CD14-positive monocyte (primary cell): ENCODE measurements at regions not wholly inside any gene's neighbourhood (a gene's known extent, or its start where the extent isn't known, plus 50 kb on each side); places are given as distances from the start of the nearest gene placed in this dataset.

Source experiments
- DNase-seq, 3 donors: peaks; one replicate each; pipeline ENCODE4 v3.0.0-alpha.2; 2011 to 2022
- H2AFZ ChIP-seq: 2 replicates; pipeline ENCODE4 v1.6.0; 2012; ENCODE audit warnings: mild to moderate bottlenecking, low read depth, low read length, inconsistent platforms; ENCODE audit not compliant: insufficient read depth, poor library complexity, severe bottlenecking
- H3K27ac ChIP-seq, 2 donors: 1 replicate in 1 of 2; 2 replicates in 1 of 2; pipeline ENCODE4 v1.5.1; 2012 to 2013; ENCODE audit warnings: low read length in 2 of 2, control low read depth in 1 of 2, inconsistent platforms in 1 of 2, low read depth in 1 of 2, mild to moderate bottlenecking in 1 of 2
- H3K27me3 ChIP-seq, 2 donors: one replicate each; pipeline versions ENCODE4 v1.6.0 to v1.6.1; 2011 to 2013; ENCODE audit warnings: low read length in 2 of 2; ENCODE audit not compliant: control insufficient read depth in 2 of 2, insufficient read depth in 2 of 2
- H3K36me3 ChIP-seq, 2 donors: replicated peaks in 1 of 2; 1 replicate in 1 of 2; 2 replicates in 1 of 2; pipeline versions ENCODE4 v1.5.1 to v1.6.1; 2012 to 2013; ENCODE audit warnings: low read length in 2 of 2, control low read depth in 1 of 2, inconsistent platforms in 1 of 2, mild to moderate bottlenecking in 1 of 2; ENCODE audit not compliant: insufficient read depth in 2 of 2, control insufficient read depth in 1 of 2
- H3K4me1 ChIP-seq, 2 donors: 1 replicate in 1 of 2; 2 replicates in 1 of 2; pipeline versions ENCODE4 v1.5.1 to v1.6.1; 2012 to 2013; ENCODE audit warnings: low read length in 2 of 2, control low read depth in 1 of 2, inconsistent platforms in 1 of 2, mild to moderate bottlenecking in 1 of 2, moderate library complexity in 1 of 2; ENCODE audit not compliant: insufficient read depth in 2 of 2, control insufficient read depth in 1 of 2
- H3K4me2 ChIP-seq: replicated peaks from 2 replicates; pipeline ENCODE3; 2012; ENCODE audit warnings: low read length, moderate library complexity, mild to moderate bottlenecking; ENCODE audit not compliant: poor library complexity, severe bottlenecking; ENCODE audit errors: extremely low read depth
- H3K4me3 ChIP-seq, 3 experiments: fragments of 200-600 bp in 1 of 3; sonication (generic) in 1 of 3; replicated peaks in 1 of 3; 1 replicate in 2 of 3; 2 replicates in 1 of 3; pipeline ENCODE4 v1.5.1; 2011 to 2013; ENCODE audit warnings: low read length in 3 of 3, mild to moderate bottlenecking in 3 of 3, control low read depth in 2 of 3, low read depth in 2 of 3, inconsistent platforms in 1 of 3, moderate library complexity in 1 of 3
- H3K79me2 ChIP-seq: 2 replicates; pipeline ENCODE4 v1.6.0; 2012; ENCODE audit warnings: mild to moderate bottlenecking, control low read depth, inconsistent platforms, low read length, moderate library complexity; ENCODE audit not compliant: insufficient read depth
- H3K9ac ChIP-seq: 2 replicates; pipeline ENCODE4 v1.6.0; 2017; ENCODE audit warnings: low read length, mild to moderate bottlenecking; ENCODE audit not compliant: insufficient read depth, poor library complexity, severe bottlenecking
- H3K9me3 ChIP-seq, 2 donors: replicated peaks in 1 of 2; 1 replicate in 1 of 2; 2 replicates in 1 of 2; pipeline versions ENCODE4 v1.5.1 to v1.6.1; 2012 to 2013; ENCODE audit warnings: low read length in 2 of 2, control low read depth in 1 of 2; ENCODE audit not compliant: control insufficient read depth in 1 of 2, insufficient read depth in 1 of 2
- H4K20me1 ChIP-seq: 2 replicates; pipeline ENCODE4 v1.6.0; 2012; ENCODE audit warnings: mild to moderate bottlenecking, low read length, control low read depth, moderate library complexity; ENCODE audit not compliant: insufficient read depth
- H3K27ac Mint-ChIP-seq, 7 donors: one replicate each; pipeline ENCODE4 v1.8.0; 2020; ENCODE audit warnings: mild to moderate bottlenecking in 7 of 7, mixed read lengths in 7 of 7, moderate library complexity in 6 of 7, inconsistent platforms in 2 of 7
- H3K27me3 Mint-ChIP-seq, 3 donors: one replicate each; pipeline ENCODE4 v1.8.0; 2021 to 2022; ENCODE audit warnings: low read depth in 3 of 3, mild to moderate bottlenecking in 3 of 3, mixed read lengths in 3 of 3, moderate library complexity in 3 of 3, inconsistent platforms in 1 of 3
- H3K36me3 Mint-ChIP-seq, 2 donors: one replicate each; pipeline ENCODE4 v1.8.0; 2020; ENCODE audit warnings: mixed read lengths in 2 of 2, inconsistent platforms in 1 of 2, mild to moderate bottlenecking in 1 of 2
- H3K4me1 Mint-ChIP-seq: one replicate; pipeline ENCODE4 v1.8.0; 2020; ENCODE audit warnings: mild to moderate bottlenecking, mixed read lengths
- H3K4me3 Mint-ChIP-seq, 2 donors: one replicate each; pipeline ENCODE4 v1.8.0; 2020; ENCODE audit warnings: mild to moderate bottlenecking in 2 of 2, mixed read lengths in 2 of 2, moderate library complexity in 1 of 2
- H3K9me3 Mint-ChIP-seq, 7 donors: one replicate each; pipeline ENCODE4 v1.8.0; 2020 to 2022; ENCODE audit warnings: mixed read lengths in 7 of 7, mild to moderate bottlenecking in 6 of 7, moderate library complexity in 6 of 7, inconsistent platforms in 2 of 7
- WGBS: methylation state at CpG from one replicate; pipeline ENCODE4 v1.1.5; 2013; ENCODE audit warnings: missing lambda C conversion rate; ENCODE audit not compliant: insufficient coverage; 5-methylcytosine and 5-hydroxymethylcytosine counted together
- intact Hi-C, 2 donors: fragments of 100-400 bp; cut with micrococcal nuclease; formaldehyde crosslinking; loops; one replicate each; pipeline versions ENCODE4 v1.15.0 to v1.15.1; 2023
- TF ChIP-seq, protein P1 (sequence below): fragments of 200-600 bp; IDR thresholded peaks from one replicate; pipeline ENCODE4 v1.8.0; 2022; ENCODE audit warnings: antibody characterized with exemption, mild to moderate bottlenecking

DNA sequence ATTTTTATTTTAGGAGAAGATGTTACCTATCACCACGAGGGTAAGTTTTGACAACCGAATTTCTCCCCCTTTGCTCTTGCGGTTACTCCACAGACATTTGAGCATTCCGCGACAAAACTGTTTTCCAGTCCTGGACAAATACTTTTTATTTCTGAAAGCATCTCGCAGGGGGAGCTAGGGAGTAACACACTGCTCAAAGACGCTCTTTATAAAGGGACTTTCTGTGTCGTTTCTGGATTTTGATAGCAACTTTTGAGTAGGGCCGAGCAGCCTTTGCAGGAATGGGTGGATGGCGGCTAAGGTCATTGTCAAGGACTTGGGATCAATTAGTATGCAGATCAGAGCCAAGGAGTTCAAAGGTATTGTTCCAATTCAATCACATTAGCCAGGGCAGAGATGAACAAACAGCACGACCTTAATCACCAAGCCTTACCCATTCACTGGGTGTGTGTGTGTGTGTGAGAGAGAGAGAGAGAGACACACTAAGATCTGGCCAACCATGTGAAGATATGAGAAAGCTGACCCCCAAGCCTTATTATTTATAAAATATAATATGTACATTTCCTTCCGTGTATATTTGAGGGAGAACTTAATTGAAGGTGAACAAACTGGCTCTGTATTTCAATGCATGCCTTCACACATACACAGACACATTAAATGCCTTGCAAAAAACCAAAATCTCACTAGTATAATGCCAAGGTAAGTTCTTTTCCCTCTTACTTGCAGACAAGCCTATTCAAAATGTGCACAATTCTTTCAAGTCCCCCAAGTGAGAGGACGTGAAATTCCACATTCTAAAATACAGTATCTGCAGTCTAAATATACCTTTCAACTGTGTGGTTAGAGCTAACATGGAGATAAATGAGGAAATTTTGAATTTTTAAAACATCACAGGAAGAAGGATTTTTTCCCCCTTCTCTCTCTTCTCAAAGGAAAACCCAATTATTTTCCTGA lies 613.8 kb downstream of the VRK1 start:
- no peak overlapping the region for H3K27ac ChIP-seq
- no peaks in the 10 kb centered on the region for H3K79me2 ChIP-seq
- H3K4me2 ChIP-seq, result no peak overlapping the region
- intact Hi-C loops, result no loop called here
- TF ChIP-seq, protein P1, sequence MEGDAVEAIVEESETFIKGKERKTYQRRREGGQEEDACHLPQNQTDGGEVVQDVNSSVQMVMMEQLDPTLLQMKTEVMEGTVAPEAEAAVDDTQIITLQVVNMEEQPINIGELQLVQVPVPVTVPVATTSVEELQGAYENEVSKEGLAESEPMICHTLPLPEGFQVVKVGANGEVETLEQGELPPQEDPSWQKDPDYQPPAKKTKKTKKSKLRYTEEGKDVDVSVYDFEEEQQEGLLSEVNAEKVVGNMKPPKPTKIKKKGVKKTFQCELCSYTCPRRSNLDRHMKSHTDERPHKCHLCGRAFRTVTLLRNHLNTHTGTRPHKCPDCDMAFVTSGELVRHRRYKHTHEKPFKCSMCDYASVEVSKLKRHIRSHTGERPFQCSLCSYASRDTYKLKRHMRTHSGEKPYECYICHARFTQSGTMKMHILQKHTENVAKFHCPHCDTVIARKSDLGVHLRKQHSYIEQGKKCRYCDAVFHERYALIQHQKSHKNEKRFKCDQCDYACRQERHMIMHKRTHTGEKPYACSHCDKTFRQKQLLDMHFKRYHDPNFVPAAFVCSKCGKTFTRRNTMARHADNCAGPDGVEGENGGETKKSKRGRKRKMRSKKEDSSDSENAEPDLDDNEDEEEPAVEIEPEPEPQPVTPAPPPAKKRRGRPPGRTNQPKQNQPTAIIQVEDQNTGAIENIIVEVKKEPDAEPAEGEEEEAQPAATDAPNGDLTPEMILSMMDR, result no peak
- H3K27me3 ChIP-seq, result peaks cover 42 to 58% of the 10 kb centered on the region in 2 donors
- peaks cover 0 to 2% (median 0%) of the 10 kb centered on the region in 7 donors for H3K9me3 Mint-ChIP-seq
- H4K20me1 ChIP-seq, result no peaks in the 10 kb centered on the region
- H3K36me3 ChIP-seq, result no peaks in the 10 kb centered on the region
- no peaks in the 10 kb centered on the region for H3K36me3 Mint-ChIP-seq
- H3K9me3 ChIP-seq, result peaks cover 0 to 16% of the 10 kb centered on the region in 2 donors
- no peak overlapping the region for H2AFZ ChIP-seq
- no peak overlapping the region for H3K9ac ChIP-seq
- peaks cover 6 to 20% (median 8%) of the 10 kb centered on the region in 3 donors for H3K27me3 Mint-ChIP-seq
- WGBS, result 31% methylated on average over 10 of the region's 13 CpGs
- no peak for DNase-seq
- H3K4me3 ChIP-seq, result no peak overlapping the region
- H3K4me3 Mint-ChIP-seq, result no peak overlapping the region
- no peaks in the 10 kb centered on the region for H3K4me1 ChIP-seq
- H3K4me1 Mint-ChIP-seq, result no peaks in the 10 kb centered on the region
- no peak overlapping the region for H3K27ac Mint-ChIP-seq

DNA sequence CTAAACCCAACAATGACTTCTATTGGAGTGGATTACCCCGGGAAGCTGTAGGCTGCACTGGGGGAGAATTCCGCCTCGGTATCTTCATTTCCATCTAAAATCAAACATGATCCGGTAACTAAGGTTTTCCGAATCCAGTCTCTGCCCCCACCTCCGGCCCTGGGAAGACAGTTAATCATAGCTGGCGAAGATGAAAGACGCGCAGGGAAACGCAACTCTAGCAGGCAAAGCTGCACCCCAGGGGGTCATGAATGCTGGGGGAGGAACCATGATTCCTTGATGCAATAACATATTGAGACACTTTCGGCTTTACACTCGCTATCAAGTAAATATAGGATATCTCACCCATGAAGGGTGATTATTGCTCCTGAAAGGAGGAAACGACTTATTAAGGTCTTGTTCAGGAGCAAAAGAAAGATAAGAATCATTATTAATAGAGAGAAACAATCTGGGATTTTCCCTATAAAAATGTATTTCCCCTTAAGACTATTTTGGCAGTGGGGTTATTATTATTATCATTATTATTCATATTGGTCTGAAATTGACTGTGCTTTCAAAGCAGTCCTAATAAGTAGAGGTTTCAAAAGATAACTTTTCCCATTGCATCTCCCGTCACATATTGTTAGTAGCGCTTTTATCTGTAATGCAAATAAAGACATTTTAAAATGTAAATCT lies 614.9 kb downstream of the VRK1 start:
- H3K4me1 ChIP-seq, result no peaks in the 10 kb centered on the region
- H3K9ac ChIP-seq, result no peak overlapping the region
- no peak overlapping the region for H2AFZ ChIP-seq
- no peak for DNase-seq
- H3K27ac ChIP-seq, result no peak overlapping the region
- no peak overlapping the region for H3K4me3 ChIP-seq
- peaks cover 0 to 2% (median 0%) of the 10 kb centered on the region in 7 donors for H3K9me3 Mint-ChIP-seq
- no peak overlapping the region for H3K27ac Mint-ChIP-seq
- H3K27me3 Mint-ChIP-seq, result peaks cover 6 to 20% (median 8%) of the 10 kb centered on the region in 3 donors
- H4K20me1 ChIP-seq, result no peaks in the 10 kb centered on the region
- no peak overlapping the region for H3K4me3 Mint-ChIP-seq
- peaks cover 0 to 16% of the 10 kb centered on the region in 2 donors for H3K9me3 ChIP-seq
- H3K4me1 Mint-ChIP-seq, result no peaks in the 10 kb centered on the region
- H3K36me3 ChIP-seq, result no peaks in the 10 kb centered on the region
- no peak overlapping the region for H3K4me2 ChIP-seq
- intact Hi-C loops, result no loop called here
- peaks cover 42 to 58% of the 10 kb centered on the region in 2 donors for H3K27me3 ChIP-seq
- H3K36me3 Mint-ChIP-seq, result no peaks in the 10 kb centered on the region
- TF ChIP-seq, protein P1, result no peak
- no CpG with 5 or more reads among the region's 15 CpGs for WGBS
- no peaks in the 10 kb centered on the region for H3K79me2 ChIP-seq
